GM21619 (cell line): ENCODE measurements at regions not wholly inside any gene's neighbourhood (a gene's known extent, or its start where the extent isn't known, plus 50 kb on each side); places are given as distances from the start of the nearest gene placed in this dataset.

Experiments used
- ATAC-seq: cut with Tn5 transposase; IDR thresholded peaks from one replicate; pipeline ENCODE4 v1.9.1; 2021; ENCODE audit not compliant: unreplicated experiment

DNA sequence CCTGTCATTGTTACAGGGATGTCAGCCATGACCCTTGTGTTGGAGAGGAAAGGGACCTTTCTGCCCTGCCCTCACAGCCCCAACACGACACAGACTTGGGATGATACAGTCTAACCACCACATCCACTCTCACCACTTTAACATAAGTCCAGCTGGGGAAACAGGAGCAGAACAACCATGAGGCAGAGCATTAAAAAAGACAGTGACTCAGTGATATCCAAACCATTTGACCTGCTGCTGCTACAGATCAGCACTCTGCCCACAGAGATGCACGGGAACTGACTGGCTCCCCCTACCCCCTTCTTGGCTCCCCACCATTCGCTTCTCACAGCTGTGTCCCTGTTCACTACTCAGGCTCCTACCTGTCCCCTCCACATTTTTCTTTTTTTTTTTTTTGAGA is 458.6 kb downstream of the ZNF608 start:
- no peak for ATAC-seq

DNA sequence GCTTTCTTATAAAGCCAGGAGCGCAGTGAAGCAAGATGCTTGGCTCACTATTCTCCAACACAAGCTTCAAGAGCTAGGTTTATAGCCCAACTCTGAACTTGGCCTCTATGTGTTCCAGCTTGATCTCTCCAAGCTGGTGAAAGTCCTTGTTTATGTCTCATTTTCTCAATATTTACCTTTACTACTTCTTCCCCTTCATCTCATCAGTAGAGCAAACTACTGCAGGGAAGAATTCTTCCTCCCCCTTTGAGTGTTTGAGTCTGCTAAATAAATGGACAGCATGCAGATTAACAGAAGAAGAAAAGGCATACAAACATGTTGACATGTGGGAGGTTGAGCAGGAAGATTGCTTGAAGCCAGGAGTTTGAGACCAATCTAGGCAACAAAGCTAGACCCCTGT is 460.7 kb downstream of the ZNF608 start:
- no peak for ATAC-seq

- ATAC-seq: no peak
These were observed 461.4 kb downstream of the ZNF608 start for GRCh38 chr5:124285071-124285470.

DNA sequence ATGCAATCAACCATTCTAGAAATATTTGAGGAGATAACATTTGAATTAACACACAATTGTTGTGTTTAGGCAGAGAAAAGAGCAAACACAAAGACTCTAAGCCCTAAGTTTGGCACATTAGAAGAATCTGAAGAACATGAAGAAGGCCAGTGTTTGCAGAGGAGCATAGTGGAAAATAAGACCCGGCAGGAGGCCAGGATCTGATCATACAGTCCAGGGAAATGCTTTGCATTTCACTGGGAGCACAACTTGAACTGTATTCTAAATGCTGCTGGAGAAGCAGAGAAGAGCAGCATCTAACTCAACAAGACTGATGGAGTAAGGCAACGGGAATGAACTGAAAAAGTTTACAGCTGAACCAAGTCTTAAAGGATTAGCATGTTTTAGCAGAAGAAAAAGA is 463.4 kb downstream of the ZNF608 start:
- ATAC-seq: no peak

DNA sequence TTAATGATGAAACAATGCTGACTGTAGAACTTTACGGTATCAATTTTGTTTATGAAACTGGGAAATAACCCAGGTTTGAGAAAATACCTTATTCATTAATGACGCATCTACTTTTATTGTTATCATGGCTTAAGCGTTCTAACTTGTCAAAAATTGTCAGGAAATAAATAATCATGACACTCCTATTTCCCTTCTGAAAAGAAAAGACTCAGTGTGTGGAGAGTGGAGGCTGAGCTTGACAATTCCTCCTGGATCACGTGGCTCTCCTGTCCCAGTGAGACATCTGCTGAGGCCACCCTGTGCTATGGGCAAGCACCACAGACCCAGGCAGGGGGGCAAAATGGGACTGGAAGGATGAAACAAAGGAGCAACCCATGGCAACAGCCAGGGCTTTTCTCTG is 466.4 kb downstream of the ZNF608 start:
- ATAC-seq: no peak

- ATAC-seq: no peak
These were observed 467.1 kb downstream of the ZNF608 start for GRCh38 chr5:124279146-124279876.

DNA sequence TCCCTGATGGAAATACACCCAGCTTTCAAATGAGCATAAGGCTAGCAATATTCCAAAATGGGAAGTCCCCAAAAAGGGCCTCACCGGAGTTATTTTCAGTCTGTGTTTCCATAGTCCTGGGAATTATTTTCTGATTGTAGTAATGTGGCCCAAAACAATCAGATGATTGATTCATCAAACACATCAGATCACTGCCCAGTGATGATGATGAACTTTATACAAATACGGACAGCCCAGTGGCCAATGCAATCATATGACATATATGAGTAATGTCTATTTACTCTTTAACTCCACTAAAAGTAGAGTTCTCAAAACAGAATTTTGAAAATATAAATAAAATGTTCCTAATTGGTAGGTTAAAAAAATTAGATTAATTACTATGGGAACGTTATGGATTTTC is 467.8 kb downstream of the ZNF608 start:
- ATAC-seq: no peak

DNA sequence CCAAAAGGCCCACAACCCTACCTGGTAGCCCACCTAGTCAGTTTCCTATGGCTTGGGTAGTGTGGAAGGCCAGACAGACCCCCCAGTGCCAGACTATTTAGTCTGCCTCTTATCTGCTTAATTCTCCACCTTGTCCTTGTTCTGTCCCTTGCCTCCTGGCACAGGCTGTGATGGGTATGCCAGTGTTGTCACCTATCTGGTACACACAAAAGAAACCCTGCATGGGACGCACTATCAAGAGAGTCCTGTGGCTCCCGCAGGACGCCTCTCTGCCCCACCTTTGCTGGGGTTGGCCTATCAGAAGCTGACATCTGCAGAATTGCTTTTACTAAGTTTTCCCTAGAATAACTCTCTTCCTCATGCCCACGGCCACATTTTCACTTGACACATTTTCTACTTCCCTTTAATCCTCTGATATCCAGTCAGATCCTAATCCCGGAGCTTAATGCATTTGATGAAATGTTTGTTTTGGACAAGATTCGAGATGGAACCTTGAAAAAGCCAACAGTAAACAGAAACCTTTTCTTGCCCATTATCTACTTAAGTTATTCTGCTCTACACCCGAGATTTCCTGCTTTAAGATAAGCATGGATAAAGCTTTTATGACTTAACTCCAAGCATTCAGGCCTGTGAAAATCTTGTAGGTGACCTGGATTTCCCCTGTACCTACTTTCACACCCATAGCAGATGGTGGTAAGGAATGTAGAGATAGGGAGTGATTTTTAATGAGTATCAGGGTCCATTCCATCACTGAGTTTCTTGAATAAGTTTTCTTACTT is 468.5 kb downstream of the ZNF608 start:
- no peak for ATAC-seq

GRCh38 chr5:124276166-124276565 is 470.3 kb downstream of the ZNF608 start:
- ATAC-seq: no peak

GRCh38 chr5:124274949-124275348 is 471.5 kb downstream of the ZNF608 start:
- no peak for ATAC-seq

- ATAC-seq: no peak
These were observed 481.9 kb downstream of the ZNF608 start for GRCh38 chr5:124264499-124264898.

GRCh38 chr5:124263680-124264491 is 482.6 kb downstream of the ZNF608 start:
- ATAC-seq: no peak

- ATAC-seq: no peak
These were observed 483.4 kb downstream of the ZNF608 start for GRCh38 chr5:124262991-124263571.

DNA sequence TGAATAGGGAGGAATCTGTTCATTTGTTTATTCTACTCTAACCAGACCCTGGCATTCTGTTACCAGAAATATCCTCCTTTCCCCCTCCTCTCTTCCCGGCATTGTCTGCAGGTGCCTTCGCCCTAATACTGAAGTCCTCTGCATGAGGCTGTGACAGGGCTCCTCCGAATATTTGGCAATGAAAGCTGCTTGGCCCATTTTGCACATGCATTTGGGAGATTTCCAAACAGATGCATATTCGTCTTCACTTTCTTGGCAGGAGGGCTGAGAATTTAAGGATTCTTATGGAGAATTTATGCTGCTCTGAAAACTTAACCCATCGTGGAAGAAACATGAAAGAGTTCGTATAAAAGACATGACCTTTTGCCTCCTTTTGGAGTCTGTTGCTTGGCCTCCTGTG is 484.0 kb downstream of the ZNF608 start:
- ATAC-seq: no peak

GRCh38 chr5:124261848-124262247 is 484.6 kb downstream of the ZNF608 start:
- no peak for ATAC-seq

DNA sequence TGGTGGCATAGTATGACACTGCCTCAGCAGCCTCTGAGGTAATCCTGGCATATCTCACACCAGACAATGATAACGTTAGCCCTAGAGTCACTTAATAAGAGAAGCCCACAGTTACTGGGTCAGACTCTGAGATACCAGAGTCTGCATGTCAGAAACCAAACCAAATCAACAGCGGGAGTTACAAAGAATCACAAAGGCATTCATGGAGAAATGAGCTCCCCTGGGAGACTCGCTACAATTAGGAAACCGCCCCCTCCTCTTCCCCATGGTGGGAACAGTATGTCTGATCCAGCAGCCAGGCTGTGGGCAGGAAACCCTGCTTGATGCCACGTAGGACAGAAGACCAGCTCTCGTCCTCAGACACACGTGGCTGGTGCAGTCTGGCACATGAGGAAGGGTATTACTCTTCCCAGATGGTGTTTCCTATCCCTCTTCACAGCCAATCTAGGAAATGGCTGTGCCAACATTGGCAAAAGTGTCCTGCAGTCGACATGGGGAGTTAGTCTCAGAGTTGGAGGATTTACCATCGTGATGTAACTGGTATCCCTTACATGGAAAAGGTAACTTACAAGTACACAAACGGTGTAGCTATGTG is 485.4 kb downstream of the ZNF608 start:
- no peak for ATAC-seq

DNA sequence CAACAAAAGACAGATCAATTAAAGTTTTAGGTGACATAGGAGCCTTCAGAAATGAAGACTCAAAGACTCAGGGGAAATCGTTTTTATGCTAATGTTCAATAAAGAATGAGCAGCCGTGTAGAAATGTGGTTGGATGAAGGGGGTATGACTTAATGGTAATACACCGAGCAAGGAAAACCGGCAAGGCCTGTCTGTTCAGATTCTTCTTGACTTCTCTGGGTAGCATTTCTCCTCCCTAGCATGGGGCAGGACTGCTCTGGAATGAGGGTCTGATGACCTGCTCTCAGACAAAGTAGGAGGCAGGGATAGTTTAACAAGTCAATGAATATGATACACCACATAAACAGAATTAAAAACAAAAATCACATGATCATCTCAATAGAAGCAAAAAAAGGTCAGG is 487.4 kb downstream of the ZNF608 start:
- ATAC-seq: no peak

DNA sequence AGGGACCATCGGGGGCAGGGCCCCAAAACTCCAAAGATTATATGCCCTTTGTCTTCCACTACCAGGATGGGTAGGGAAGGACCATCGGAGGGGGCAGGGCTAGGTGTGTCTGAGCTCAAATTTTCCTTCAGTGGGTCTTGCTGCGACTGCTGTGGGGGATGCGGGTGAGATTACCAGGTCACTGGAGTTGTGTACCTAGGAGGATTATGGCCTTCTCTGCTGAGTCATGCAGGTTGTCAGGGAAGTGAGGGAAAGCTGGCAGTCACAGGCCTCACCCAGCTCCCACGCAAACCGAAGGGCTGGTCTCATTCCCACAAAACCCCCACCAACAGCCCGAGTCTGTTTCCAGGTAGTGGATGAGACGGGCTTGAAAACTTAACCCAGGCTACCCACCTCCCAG is 489.4 kb downstream of the ZNF608 start:
- ATAC-seq: no peak

GRCh38 chr5:124253203-124253810 is 493.1 kb downstream of the ZNF608 start:
- ATAC-seq: no peak

DNA sequence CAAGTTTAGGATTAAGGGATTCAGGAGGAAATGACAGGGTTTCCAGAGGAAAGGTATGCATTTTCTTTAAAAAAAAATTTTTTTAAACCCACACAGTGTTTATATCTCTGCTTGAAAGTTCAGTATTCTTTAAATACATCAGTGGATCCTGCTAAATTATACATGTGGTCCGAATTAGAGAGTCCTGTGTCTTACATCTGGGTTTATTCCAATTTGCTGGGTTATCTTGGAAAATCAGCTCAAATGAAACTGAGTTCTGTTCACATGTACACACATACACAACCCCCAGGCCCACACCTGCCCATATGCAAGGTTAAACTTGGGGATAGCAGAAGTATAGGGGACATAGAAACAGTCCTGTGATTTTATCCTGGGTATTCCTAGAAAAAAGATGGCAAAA is 493.7 kb downstream of the ZNF608 start:
- no peak for ATAC-seq
